ENCODE measurements at regions not wholly inside any gene's neighbourhood (a gene's known extent, or its start where the extent isn't known, plus 50 kb on each side); places are given as distances from the start of the nearest gene placed in this dataset.

DNA sequence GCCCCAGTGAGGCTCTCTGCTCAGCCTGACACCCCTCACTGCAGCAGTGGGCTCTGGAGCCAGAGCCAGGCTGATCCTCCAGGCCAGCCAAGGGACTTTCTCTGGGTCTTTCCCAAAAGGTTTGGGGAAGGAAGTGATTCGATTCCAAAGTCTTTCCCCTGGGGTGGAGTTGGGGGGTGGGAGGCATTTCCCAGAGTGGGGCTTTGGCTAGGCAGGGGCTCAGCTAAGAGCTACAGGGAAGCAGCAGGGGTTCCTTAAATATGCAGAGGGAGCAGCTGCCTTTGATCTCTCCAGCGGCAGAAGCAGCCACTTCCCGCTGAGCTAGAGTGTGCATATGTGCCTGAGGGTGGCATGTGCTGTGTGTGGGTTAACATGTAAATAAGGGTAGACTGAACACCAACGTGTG lies 192.9 kb downstream of the INSC start (continued):
- no peak for TF ChIP-seq CREBL2 (CRISPR knock-in tag; IDR thresholded peaks at IDR 0.05; ENCODE audit: borderline replicate concordance)

- FAIRE-seq = no peak
- CTCF ChIA-PET (ENCODE audit: low intra/inter-chr PET ratio, low total read pairs) = no interaction called here
- no peak for ATAC-seq
Measured at GRCh38 chr11:15308840-15309239, 194.1 kb downstream of the INSC start.

More at GRCh38 chr11:15308840-15309239, 194.1 kb downstream of the INSC start:
- Histone ChIP-seq H3K27ac (ENCODE audit: extremely low read length, insufficient read depth, low read length) (no peak overlapping the region), H3K27me3 (ENCODE audit: control insufficient read depth in 1 of 2, insufficient read depth in 2 of 2, low read length in 2 of 2) (no peaks in the 10 kb centered on the region), H3K4me3 (replicated peaks in 1 of 3; ENCODE audit: insufficient read depth in 1 of 3, low read depth in 2 of 3, low read length in 3 of 3) (no peak overlapping the region), H3K4me2 (ENCODE audit: low read depth, low read length) (no peak overlapping the region), H3K9me3 (ENCODE audit: low read length) (no peaks in the 10 kb centered on the region), H4K20me1 (ENCODE audit: insufficient read depth, low read length) (no peaks in the 10 kb centered on the region), H3K4me1 (ENCODE audit: insufficient read depth, low read length) (no peaks in the 10 kb centered on the region), H2AFZ (ENCODE audit: low read length) (no peak overlapping the region), H3K9ac (ENCODE audit: insufficient read depth, low read depth, low read length) (no peak overlapping the region), H3K79me2 (ENCODE audit: insufficient read depth, low read length) (no peaks in the 10 kb centered on the region), H3K36me3 (replicated peaks in 1 of 2; ENCODE audit: control insufficient read depth in 1 of 2, insufficient read depth in 2 of 2, low read length in 2 of 2) (no peaks in the 10 kb centered on the region)
- POLR2A ChIA-PET = no interaction called here
- WGBS (ENCODE audit: low lambda C conversion rate) = 40% methylated on average over 2 of the region's 2 CpGs
- BruUV-seq (replicated peaks) = no TSS peak
- TF ChIP-seq, protein P1, sequence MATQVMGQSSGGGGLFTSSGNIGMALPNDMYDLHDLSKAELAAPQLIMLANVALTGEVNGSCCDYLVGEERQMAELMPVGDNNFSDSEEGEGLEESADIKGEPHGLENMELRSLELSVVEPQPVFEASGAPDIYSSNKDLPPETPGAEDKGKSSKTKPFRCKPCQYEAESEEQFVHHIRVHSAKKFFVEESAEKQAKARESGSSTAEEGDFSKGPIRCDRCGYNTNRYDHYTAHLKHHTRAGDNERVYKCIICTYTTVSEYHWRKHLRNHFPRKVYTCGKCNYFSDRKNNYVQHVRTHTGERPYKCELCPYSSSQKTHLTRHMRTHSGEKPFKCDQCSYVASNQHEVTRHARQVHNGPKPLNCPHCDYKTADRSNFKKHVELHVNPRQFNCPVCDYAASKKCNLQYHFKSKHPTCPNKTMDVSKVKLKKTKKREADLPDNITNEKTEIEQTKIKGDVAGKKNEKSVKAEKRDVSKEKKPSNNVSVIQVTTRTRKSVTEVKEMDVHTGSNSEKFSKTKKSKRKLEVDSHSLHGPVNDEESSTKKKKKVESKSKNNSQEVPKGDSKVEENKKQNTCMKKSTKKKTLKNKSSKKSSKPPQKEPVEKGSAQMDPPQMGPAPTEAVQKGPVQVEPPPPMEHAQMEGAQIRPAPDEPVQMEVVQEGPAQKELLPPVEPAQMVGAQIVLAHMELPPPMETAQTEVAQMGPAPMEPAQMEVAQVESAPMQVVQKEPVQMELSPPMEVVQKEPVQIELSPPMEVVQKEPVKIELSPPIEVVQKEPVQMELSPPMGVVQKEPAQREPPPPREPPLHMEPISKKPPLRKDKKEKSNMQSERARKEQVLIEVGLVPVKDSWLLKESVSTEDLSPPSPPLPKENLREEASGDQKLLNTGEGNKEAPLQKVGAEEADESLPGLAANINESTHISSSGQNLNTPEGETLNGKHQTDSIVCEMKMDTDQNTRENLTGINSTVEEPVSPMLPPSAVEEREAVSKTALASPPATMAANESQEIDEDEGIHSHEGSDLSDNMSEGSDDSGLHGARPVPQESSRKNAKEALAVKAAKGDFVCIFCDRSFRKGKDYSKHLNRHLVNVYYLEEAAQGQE (IDR thresholded peaks at IDR 0.05; ENCODE audit: borderline replicate concordance in 1 of 2, low read depth in 1 of 2, low read length in 2 of 2) = no peak
- TF ChIP-seq ZNF354B (CRISPR knock-in tag; IDR thresholded peaks at IDR 0.05) (no peak), ZSCAN30 (CRISPR knock-in tag; IDR thresholded peaks at IDR 0.05) (no peak), ZNF713 (CRISPR knock-in tag; IDR thresholded peaks at IDR 0.05) (no peak), NRL (CRISPR knock-in tag; IDR thresholded peaks at IDR 0.05; ENCODE audit: borderline replicate concordance) (no peak)
- in situ Hi-C loops (cut with HindIII; ENCODE audit: extremely low pct_ligation_motif_present, low pct_unique_long_range_greater_than_20kb) (no loop called here), intact Hi-C loops (cut with micrococcal nuclease; ENCODE audit: unreplicated experiment) (no loop called here)
- DNase-seq (ENCODE audit: low spot score) = no peak
